SH-SY5Y (cell line): ENCODE measurements at regions not wholly inside any gene's neighbourhood (a gene's known extent, or its start where the extent isn't known, plus 50 kb on each side); places are given as distances from the start of the nearest gene placed in this dataset.

ENCODE experiments used
- GATA2 ChIP-seq: IDR thresholded peaks from 2 replicates; pipeline ENCODE4 v1.6.1; 2011; ENCODE audit warnings: mild to moderate bottlenecking, low read depth, low read length
- GATA3 ChIP-seq: IDR thresholded peaks from 2 replicates; pipeline ENCODE4 v1.6.1; 2011; ENCODE audit warnings: low read depth, mild to moderate bottlenecking, low read length, moderate library complexity

GRCh38 chr2:524442-524841, 152.8 kb downstream of the TMEM18 start:
- TF ChIP-seq GATA2 (no peak), GATA3 (no peak)
